Left ventricle myocardium inferior (tissue), 1 donor: ENCODE measurements at regions not wholly inside any gene's neighbourhood (a gene's known extent, or its start where the extent isn't known, plus 50 kb on each side); places are given as distances from the start of the nearest gene placed in this dataset.

Experiments used
- DNase-seq: peaks from one replicate; pipeline ENCODE4 v3.0.0-alpha.2; 2020
- H3K27ac ChIP-seq: fragments of 200-600 bp; replicated peaks from 2 replicates; pipeline ENCODE4 v1.8.0; 2021
- H3K27me3 ChIP-seq: fragments of 200-600 bp; 2 replicates; pipeline ENCODE4 v1.8.0; 2021; ENCODE audit warnings: low read depth
- H3K36me3 ChIP-seq: fragments of 200-600 bp; 2 replicates; pipeline ENCODE4 v1.8.0; 2021
- H3K4me1 ChIP-seq: fragments of 200-600 bp; 2 replicates; pipeline ENCODE4 v1.8.0; 2021
- H3K4me3 ChIP-seq: fragments of 200-600 bp; 2 replicates; pipeline ENCODE4 v1.8.0; 2021; ENCODE audit warnings: mild to moderate bottlenecking, moderate library complexity
- H3K9me3 ChIP-seq: fragments of 200-600 bp; replicated peaks from 2 replicates; pipeline ENCODE4 v1.8.0; 2021
- intact Hi-C: fragments of 100-400 bp; cut with micrococcal nuclease; formaldehyde crosslinking; loops from one replicate; pipeline ENCODE4 v1.11.0; 2022
- TF ChIP-seq, protein P1 (sequence below): fragments of 200-600 bp; IDR thresholded peaks from 2 replicates; pipeline ENCODE4 v1.8.0; 2021; ENCODE audit warnings: antibody characterized with exemption, mild to moderate bottlenecking, borderline replicate concordance
- donor health status: DM: no; HTN: yes; CAD: no; lungs with severe emphysema.

DNA sequence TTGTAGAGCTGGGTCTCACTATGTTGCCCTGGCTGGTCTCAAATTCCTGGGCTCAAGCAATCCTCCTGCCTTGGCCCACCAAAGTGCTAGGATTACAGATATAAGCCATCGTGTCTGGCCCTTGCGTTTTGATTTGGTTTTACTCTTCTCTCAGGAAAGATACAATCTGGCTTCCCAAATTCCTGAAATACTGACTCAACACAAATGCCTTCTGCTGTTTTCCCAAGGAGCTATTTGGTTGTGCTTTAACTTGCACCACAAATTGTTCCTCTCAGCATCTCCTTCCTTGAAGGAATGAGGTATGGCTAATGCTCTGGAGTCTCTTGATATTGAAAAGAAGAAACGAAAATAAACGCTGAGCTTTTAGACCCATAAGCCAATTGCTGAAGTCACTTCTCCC, 110.0 kb upstream of the PAX6 start:
- Histone ChIP-seq H3K9me3 (no peaks in the 10 kb centered on the region), H3K27ac (no peak overlapping the region), H3K4me3 (no peak overlapping the region), H3K4me1 (no peaks in the 10 kb centered on the region), H3K27me3 (no peaks in the 10 kb centered on the region), H3K36me3 (no peaks in the 10 kb centered on the region)
- intact Hi-C loops = no loop called here
- TF ChIP-seq, protein P1, sequence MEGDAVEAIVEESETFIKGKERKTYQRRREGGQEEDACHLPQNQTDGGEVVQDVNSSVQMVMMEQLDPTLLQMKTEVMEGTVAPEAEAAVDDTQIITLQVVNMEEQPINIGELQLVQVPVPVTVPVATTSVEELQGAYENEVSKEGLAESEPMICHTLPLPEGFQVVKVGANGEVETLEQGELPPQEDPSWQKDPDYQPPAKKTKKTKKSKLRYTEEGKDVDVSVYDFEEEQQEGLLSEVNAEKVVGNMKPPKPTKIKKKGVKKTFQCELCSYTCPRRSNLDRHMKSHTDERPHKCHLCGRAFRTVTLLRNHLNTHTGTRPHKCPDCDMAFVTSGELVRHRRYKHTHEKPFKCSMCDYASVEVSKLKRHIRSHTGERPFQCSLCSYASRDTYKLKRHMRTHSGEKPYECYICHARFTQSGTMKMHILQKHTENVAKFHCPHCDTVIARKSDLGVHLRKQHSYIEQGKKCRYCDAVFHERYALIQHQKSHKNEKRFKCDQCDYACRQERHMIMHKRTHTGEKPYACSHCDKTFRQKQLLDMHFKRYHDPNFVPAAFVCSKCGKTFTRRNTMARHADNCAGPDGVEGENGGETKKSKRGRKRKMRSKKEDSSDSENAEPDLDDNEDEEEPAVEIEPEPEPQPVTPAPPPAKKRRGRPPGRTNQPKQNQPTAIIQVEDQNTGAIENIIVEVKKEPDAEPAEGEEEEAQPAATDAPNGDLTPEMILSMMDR = no peak
- no peak for DNase-seq

DNA sequence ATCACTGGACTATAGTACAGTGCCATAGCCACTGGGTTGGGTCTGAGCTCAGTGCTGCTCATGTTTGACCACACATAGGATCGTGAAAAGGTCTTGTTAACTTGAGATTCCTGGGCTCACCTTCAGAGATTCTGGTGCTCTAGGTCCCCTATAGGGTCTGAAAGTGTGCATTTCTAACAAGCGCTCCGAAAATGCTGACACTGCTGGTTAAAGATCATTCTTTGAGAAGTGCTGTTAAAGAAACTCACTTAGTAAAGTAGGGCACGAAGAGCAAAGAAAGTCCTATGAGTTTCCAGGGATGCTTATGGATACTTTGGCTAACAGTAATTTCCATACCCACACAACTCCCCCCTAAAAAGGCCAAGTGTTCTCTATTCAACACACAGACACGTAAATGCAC, 108.1 kb upstream of the PAX6 start:
- TF ChIP-seq, protein P1 = no peak
- H3K36me3 ChIP-seq = no peaks in the 10 kb centered on the region
- no peaks in the 10 kb centered on the region for H3K9me3 ChIP-seq
- H3K4me1 ChIP-seq = no peaks in the 10 kb centered on the region
- H3K27ac ChIP-seq = no peak overlapping the region
- intact Hi-C loops = no loop called here
- DNase-seq = no peak
- no peak overlapping the region for H3K4me3 ChIP-seq
- no peaks in the 10 kb centered on the region for H3K27me3 ChIP-seq

DNA sequence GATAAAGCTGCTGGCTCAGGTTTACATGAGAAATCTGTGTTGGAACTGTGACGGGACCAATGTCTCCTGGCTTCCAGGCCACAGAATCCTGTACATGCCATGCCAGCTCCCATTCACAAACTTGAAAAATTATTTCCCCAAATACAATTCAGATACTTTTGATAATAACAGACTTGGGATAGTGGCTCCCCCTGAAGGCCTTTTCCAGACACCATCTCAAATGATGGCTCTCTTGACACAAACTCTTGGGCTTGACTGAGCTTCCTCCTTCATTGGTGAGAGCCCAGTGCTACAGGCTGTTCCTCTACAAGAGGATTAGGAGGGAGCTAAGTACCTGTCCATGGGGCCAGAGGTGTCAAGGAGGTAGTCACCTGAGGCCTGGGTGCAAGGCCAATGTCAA, 104.7 kb upstream of the PAX6 start:
- H3K9me3 ChIP-seq = no peaks in the 10 kb centered on the region
- intact Hi-C loops = no loop called here
- no peaks in the 10 kb centered on the region for H3K36me3 ChIP-seq
- no peak for DNase-seq
- no peaks in the 10 kb centered on the region for H3K27me3 ChIP-seq
- H3K4me1 ChIP-seq = no peaks in the 10 kb centered on the region
- TF ChIP-seq, protein P1 = no peak
- no peak overlapping the region for H3K4me3 ChIP-seq
- no peak overlapping the region for H3K27ac ChIP-seq

DNA sequence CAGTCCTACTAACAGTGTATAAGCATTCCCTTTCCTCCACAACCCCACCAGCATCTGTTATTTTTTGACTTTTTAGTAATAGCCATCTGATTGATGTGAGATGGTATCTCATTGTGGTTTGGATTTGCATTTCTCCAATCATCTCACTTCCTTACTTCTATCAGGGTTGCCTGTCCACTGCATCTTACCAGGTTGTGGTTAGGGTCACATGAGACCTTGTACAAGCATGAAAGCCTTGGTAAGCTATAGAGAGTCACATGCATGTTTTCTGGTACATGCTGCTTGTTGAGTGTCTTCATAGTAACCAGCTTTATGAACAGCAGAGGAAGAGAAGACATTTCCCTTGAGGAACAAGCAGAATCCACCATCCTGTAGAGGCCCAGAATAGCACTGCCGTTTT, 102.9 kb upstream of the PAX6 start:
- no peaks in the 10 kb centered on the region for H3K9me3 ChIP-seq
- no peak overlapping the region for H3K27ac ChIP-seq
- H3K4me3 ChIP-seq = no peak overlapping the region
- no peaks in the 10 kb centered on the region for H3K27me3 ChIP-seq
- DNase-seq = no peak
- intact Hi-C loops = no loop called here
- TF ChIP-seq, protein P1 = no peak
- H3K4me1 ChIP-seq = no peaks in the 10 kb centered on the region
- no peaks in the 10 kb centered on the region for H3K36me3 ChIP-seq

DNA sequence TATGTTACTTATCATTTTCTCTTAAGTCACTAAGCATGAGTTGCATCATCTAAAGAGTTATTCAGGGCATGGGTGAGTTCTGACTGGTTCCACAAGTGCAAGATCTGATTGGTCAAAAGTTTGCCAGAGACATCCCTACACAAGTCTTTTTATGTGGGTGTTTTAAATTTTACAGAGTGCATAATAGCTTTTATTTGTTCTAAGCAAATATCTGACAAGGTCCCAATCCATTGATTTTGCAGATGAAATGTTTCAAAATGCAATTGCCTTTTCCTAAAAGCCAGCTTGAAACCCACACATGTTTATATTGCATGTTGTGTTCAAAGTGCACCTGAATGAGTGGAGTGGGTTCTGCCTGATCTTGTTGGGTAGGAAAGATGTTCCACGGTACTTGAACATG, 101.7 kb upstream of the PAX6 start:
- no peak overlapping the region for H3K4me3 ChIP-seq
- no peaks in the 10 kb centered on the region for H3K4me1 ChIP-seq
- intact Hi-C loops = no loop called here
- no peaks in the 10 kb centered on the region for H3K36me3 ChIP-seq
- H3K27me3 ChIP-seq = no peaks in the 10 kb centered on the region
- H3K9me3 ChIP-seq = no peaks in the 10 kb centered on the region
- H3K27ac ChIP-seq = no peak overlapping the region
- TF ChIP-seq, protein P1 = no peak
- DNase-seq = no peak

DNA sequence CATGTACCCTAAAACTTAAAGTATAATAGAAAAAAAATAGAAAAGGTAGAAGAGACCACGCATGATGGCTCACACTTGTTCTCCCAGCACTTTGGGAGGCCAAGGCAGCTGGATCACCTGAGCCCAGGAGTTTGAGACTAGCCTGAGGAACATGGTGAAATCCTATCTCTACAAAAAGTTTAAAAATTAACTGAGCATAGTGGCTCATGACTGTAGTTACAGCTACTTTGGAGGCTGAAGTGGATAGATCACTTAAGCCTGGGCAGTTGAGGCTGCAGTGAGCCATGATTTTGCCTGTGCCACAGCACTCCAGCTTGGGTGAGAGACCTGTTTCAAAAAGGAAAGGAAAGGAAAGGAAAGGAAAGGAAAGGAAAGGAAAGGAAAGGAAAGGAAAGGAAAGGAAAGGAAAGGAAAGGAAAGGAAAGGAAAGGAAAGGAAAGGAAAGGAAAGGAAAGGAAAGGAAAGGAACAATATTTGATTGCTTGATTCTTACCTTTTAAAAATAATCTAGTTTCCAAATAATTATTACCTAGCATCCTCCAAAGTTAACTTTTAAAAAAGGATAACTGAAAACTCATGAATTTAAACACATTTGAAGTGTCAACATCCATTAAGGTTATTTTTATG, 99.9 kb upstream of the PAX6 start:
- intact Hi-C loops = no loop called here
- H3K27ac ChIP-seq = no peak overlapping the region
- peaks cover 4% of the 10 kb centered on the region for H3K9me3 ChIP-seq
- TF ChIP-seq, protein P1 = no peak
- no peaks in the 10 kb centered on the region for H3K36me3 ChIP-seq
- H3K27me3 ChIP-seq = no peaks in the 10 kb centered on the region
- no peaks in the 10 kb centered on the region for H3K4me1 ChIP-seq
- no peak overlapping the region for H3K4me3 ChIP-seq
- DNase-seq = no peak
